HEK293 (cell line): ENCODE measurements at regions not wholly inside any gene's neighbourhood (a gene's known extent, or its start where the extent isn't known, plus 50 kb on each side); places are given as distances from the start of the nearest gene placed in this dataset.

ENCODE experiments used
- BCL11A ChIP-seq: fragments of 450-650 bp; formaldehyde crosslinking; IDR thresholded peaks from 2 replicates; pipeline ENCODE4 v1.5.1; 2016; ENCODE audit warnings: low read depth, missing biosample characterization, missing genetic modification characterization
- PRDM4 ChIP-seq: fragments of 450-650 bp; formaldehyde crosslinking; IDR thresholded peaks from 2 replicates; pipeline ENCODE4 v1.5.1; 2017; ENCODE audit warnings: missing biosample characterization, missing genetic modification characterization
- ZBTB17 ChIP-seq: fragments of 450-650 bp; formaldehyde crosslinking; IDR thresholded peaks from 2 replicates; pipeline ENCODE4 v1.5.1; 2016; ENCODE audit warnings: missing biosample characterization, missing genetic modification characterization
- ZFP41 ChIP-seq: fragments of 450-650 bp; formaldehyde crosslinking; IDR thresholded peaks from 2 replicates; pipeline ENCODE4 v1.5.1; 2016; ENCODE audit warnings: missing biosample characterization, missing genetic modification characterization, borderline replicate concordance
- ZNF19 ChIP-seq: fragments of 450-650 bp; formaldehyde crosslinking; IDR thresholded peaks from 2 replicates; pipeline ENCODE4; 2016; ENCODE audit warnings: missing biosample characterization, missing genetic modification characterization, low read depth
- ZNF221 ChIP-seq: fragments of 450-650 bp; formaldehyde crosslinking; IDR thresholded peaks from 2 replicates; pipeline ENCODE4 v1.5.1; 2017; ENCODE audit warnings: missing biosample characterization, missing genetic modification characterization, borderline replicate concordance
- ZNF274 ChIP-seq, 2 experiments: fragments of 200-500 bp in 1 of 2; fragments of 450-650 bp in 1 of 2; sonication (Bioruptor generic) in 1 of 2; formaldehyde crosslinking in 1 of 2; IDR thresholded peaks; 2 replicates each; pipeline versions ENCODE4 v1.5.1 to v1.6.1; 2014 to 2016; ENCODE audit warnings: borderline replicate concordance in 1 of 2, inconsistent platforms in 1 of 2, low read length in 1 of 2, missing biosample characterization in 1 of 2, missing genetic modification characterization in 1 of 2
- ZNF391 ChIP-seq: fragments of 450-650 bp; formaldehyde crosslinking; IDR thresholded peaks from 2 replicates; pipeline ENCODE4 v1.5.1; 2016; ENCODE audit warnings: low read depth, missing biosample characterization, missing genetic modification characterization, borderline replicate concordance
- ZNF416 ChIP-seq: fragments of 450-650 bp; formaldehyde crosslinking; IDR thresholded peaks from 2 replicates; pipeline ENCODE4 v1.5.1; 2016; ENCODE audit warnings: missing biosample characterization, missing genetic modification characterization
- ZNF518A ChIP-seq: fragments of 450-650 bp; formaldehyde crosslinking; conservative IDR thresholded peaks from 2 replicates; pipeline ENCODE4 v1.5.1; 2016; ENCODE audit warnings: low read depth, missing biosample characterization, missing genetic modification characterization
- ZNF580 ChIP-seq: fragments of 450-650 bp; formaldehyde crosslinking; IDR thresholded peaks from 2 replicates; pipeline ENCODE4 v1.5.1; 2016; ENCODE audit warnings: missing biosample characterization, missing genetic modification characterization
- ZNF626 ChIP-seq: fragments of 450-650 bp; sonication (Bioruptor Pico); formaldehyde crosslinking; IDR thresholded peaks from 2 replicates; pipeline ENCODE4 v1.5.1; 2018; ENCODE audit warnings: missing biosample characterization, missing genetic modification characterization, inconsistent platforms
- ZNF830 ChIP-seq: fragments of 450-650 bp; IDR thresholded peaks from 2 replicates; pipeline ENCODE4 v1.5.0; 2018; ENCODE audit warnings: missing biosample characterization, missing genetic modification characterization, low read depth, mild to moderate bottlenecking, moderate library complexity
- TF ChIP-seq, protein P1 (sequence below): fragments of 450-650 bp; formaldehyde crosslinking; IDR thresholded peaks from 2 replicates; pipeline ENCODE4 v1.5.1; 2016; ENCODE audit warnings: missing biosample characterization, missing genetic modification characterization

- TF ChIP-seq, protein P1, sequence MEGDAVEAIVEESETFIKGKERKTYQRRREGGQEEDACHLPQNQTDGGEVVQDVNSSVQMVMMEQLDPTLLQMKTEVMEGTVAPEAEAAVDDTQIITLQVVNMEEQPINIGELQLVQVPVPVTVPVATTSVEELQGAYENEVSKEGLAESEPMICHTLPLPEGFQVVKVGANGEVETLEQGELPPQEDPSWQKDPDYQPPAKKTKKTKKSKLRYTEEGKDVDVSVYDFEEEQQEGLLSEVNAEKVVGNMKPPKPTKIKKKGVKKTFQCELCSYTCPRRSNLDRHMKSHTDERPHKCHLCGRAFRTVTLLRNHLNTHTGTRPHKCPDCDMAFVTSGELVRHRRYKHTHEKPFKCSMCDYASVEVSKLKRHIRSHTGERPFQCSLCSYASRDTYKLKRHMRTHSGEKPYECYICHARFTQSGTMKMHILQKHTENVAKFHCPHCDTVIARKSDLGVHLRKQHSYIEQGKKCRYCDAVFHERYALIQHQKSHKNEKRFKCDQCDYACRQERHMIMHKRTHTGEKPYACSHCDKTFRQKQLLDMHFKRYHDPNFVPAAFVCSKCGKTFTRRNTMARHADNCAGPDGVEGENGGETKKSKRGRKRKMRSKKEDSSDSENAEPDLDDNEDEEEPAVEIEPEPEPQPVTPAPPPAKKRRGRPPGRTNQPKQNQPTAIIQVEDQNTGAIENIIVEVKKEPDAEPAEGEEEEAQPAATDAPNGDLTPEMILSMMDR (tag by site-specific recombination), result no peak
- TF ChIP-seq PRDM4 (tag by site-specific recombination) (no peak), ZNF416 (tag by site-specific recombination) (no peak), ZNF221 (tag by site-specific recombination) (no peak), ZFP41 (tag by site-specific recombination) (no peak), ZNF626 (tag by site-specific recombination) (no peak), ZNF518A (no peak), ZNF19 (tag by site-specific recombination) (no peak), ZNF274 (IDR thresholded peaks at IDR 0.05; ENCODE audit: low read length) (no peak), ZNF274 (tag by site-specific recombination; IDR thresholded peaks at IDR 0.05; ENCODE audit: borderline replicate concordance) (no peak), ZNF830 (tag by site-specific recombination) (no peak), ZBTB17 (tag by site-specific recombination) (no peak), ZNF391 (tag by site-specific recombination) (no peak), BCL11A (no peak), ZNF580 (no peak)
These were observed 832.5 kb upstream of the EPHA7 start for GRCh38 chr6:94251878-94252277.
